Hepatocyte (in vitro differentiated cells): ENCODE measurements at regions not wholly inside any gene's neighbourhood (a gene's known extent, or its start where the extent isn't known, plus 50 kb on each side); places are given as distances from the start of the nearest gene placed in this dataset.

ENCODE experiments used
- DNase-seq: peaks from one replicate; pipeline ENCODE4 v3.0.0-alpha.2; 2016; ENCODE audit warnings: low spot score
- H2AFZ ChIP-seq: fragments of 200-600 bp; sonication (generic); 2 replicates; pipeline ENCODE4 v1.6.0; 2016; ENCODE audit warnings: antibody characterized with exemption, mild to moderate bottlenecking
- H3K27ac ChIP-seq: fragments of 200-600 bp; sonication (generic); 2 replicates; pipeline ENCODE4 v1.5.1; 2016; ENCODE audit warnings: mild to moderate bottlenecking
- H3K27me3 ChIP-seq: fragments of 200-600 bp; sonication (generic); 2 replicates; pipeline ENCODE4 v1.6.1; 2016
- H3K36me3 ChIP-seq: fragments of 200-600 bp; sonication (generic); replicated peaks from 2 replicates; pipeline ENCODE4 v1.5.1; 2016; ENCODE audit warnings: low read depth; ENCODE audit not compliant: insufficient read depth
- H3K4me1 ChIP-seq: fragments of 200-600 bp; sonication (generic); 2 replicates; pipeline ENCODE4 v1.5.1; 2016; ENCODE audit warnings: mild to moderate bottlenecking, moderate library complexity; ENCODE audit not compliant: insufficient read depth
- H3K4me2 ChIP-seq: fragments of 200-600 bp; sonication (generic); 2 replicates; pipeline ENCODE4 v1.6.0; 2016
- H3K4me3 ChIP-seq: fragments of 200-600 bp; sonication (generic); 2 replicates; pipeline ENCODE4 v1.5.1; 2016; ENCODE audit warnings: mild to moderate bottlenecking
- H3K79me2 ChIP-seq: fragments of 200-600 bp; sonication (generic); 2 replicates; pipeline ENCODE4 v1.6.0; 2017; ENCODE audit warnings: mild to moderate bottlenecking
- H3K9me2 ChIP-seq: fragments of 200-600 bp; sonication (generic); replicated peaks from 2 replicates; pipeline ENCODE4 v1.6.0; 2017; ENCODE audit warnings: mild to moderate bottlenecking; ENCODE audit not compliant: insufficient read depth
- H3K9me3 ChIP-seq: fragments of 200-600 bp; sonication (generic); 2 replicates; pipeline ENCODE4 v1.5.1; 2016; ENCODE audit warnings: low read depth, mild to moderate bottlenecking
- H4K20me1 ChIP-seq: fragments of 200-600 bp; sonication (generic); 2 replicates; pipeline ENCODE4 v1.6.0; 2016; ENCODE audit warnings: mild to moderate bottlenecking; ENCODE audit not compliant: insufficient read depth, poor library complexity, severe bottlenecking
- CTCF ChIP-seq: fragments of 200-600 bp; sonication (generic); IDR thresholded peaks from 2 replicates; pipeline ENCODE4 v1.5.1; 2016; ENCODE audit warnings: antibody characterized with exemption, mild to moderate bottlenecking; ENCODE audit not compliant: poor library complexity
- EZH2 ChIP-seq: fragments of 200-600 bp; sonication (generic); IDR thresholded peaks from 2 replicates; pipeline ENCODE4 v1.6.1; 2016; ENCODE audit warnings: antibody characterized with exemption, mild to moderate bottlenecking, borderline replicate concordance
- EZH2phosphoT487 ChIP-seq: fragments of 200-600 bp; sonication (generic); IDR thresholded peaks from one replicate; pipeline ENCODE4 v1.6.1; 2018; ENCODE audit warnings: antibody characterized with exemption, mild to moderate bottlenecking, low read depth, moderate library complexity; ENCODE audit not compliant: unreplicated experiment, severe bottlenecking
- WGBS: methylation state at CpG from one replicate; pipeline ENCODE4 v1.1.6; 2016; ENCODE audit warnings: low lambda C conversion rate; ENCODE audit errors: missing lambda C conversion rate; 5-methylcytosine and 5-hydroxymethylcytosine counted together

DNA sequence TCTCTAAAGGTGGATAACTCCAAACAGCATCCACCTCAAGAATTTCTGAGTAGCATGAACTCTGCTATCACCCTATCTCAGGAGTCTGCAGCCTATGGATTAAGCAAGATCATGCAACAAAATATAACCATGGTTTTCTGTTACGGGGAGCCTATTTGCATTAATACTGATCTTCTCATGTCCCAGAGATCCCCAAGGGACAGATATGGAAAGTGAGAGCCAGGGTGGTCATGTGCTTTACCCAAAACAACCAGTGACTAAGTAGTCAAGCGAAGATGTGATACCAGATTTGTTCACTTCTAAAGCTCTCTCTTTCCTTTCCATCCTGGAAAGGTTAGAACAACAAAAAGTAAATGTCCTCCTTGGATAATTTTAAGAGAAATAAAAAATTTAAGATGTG, 125.1 kb downstream of the PRRX1 start:
- no peak overlapping the region for H2AFZ ChIP-seq
- H3K4me3 ChIP-seq, result no peak overlapping the region
- H3K4me1 ChIP-seq, result no peaks in the 10 kb centered on the region
- no peak overlapping the region for H3K27ac ChIP-seq
- TF ChIP-seq EZH2 (no peak), CTCF (no peak), EZH2phosphoT487 (no peak)
- H3K9me3 ChIP-seq, result no peaks in the 10 kb centered on the region
- 95% methylated on average over 2 of the region's 2 CpGs for WGBS
- H4K20me1 ChIP-seq, result no peaks in the 10 kb centered on the region
- H3K27me3 ChIP-seq, result no peaks in the 10 kb centered on the region
- no peaks in the 10 kb centered on the region for H3K36me3 ChIP-seq
- H3K4me2 ChIP-seq, result no peak overlapping the region
- no peaks in the 10 kb centered on the region for H3K9me2 ChIP-seq
- no peaks in the 10 kb centered on the region for H3K79me2 ChIP-seq
- DNase-seq, result no peak

- Histone ChIP-seq H3K9me2 (no peaks in the 10 kb centered on the region), H2AFZ (no peak overlapping the region), H3K4me3 (no peak overlapping the region), H4K20me1 (no peaks in the 10 kb centered on the region), H3K4me2 (no peak overlapping the region), H3K27ac (peak overlapping the region; percentile 5), H3K9me3 (no peaks in the 10 kb centered on the region), H3K4me1 (no peaks in the 10 kb centered on the region), H3K27me3 (no peaks in the 10 kb centered on the region), H3K36me3 (no peaks in the 10 kb centered on the region), H3K79me2 (no peaks in the 10 kb centered on the region)
- DNase-seq, result no peak
- no peak for TF ChIP-seq EZH2
- TF ChIP-seq CTCF, result peak; percentile 27
- no peak for TF ChIP-seq EZH2phosphoT487
- WGBS, result 25% methylated on average over 2 of the region's 2 CpGs
Observed at GRCh38 chr1:170790175-170790574, 126.2 kb downstream of the PRRX1 start.

DNA sequence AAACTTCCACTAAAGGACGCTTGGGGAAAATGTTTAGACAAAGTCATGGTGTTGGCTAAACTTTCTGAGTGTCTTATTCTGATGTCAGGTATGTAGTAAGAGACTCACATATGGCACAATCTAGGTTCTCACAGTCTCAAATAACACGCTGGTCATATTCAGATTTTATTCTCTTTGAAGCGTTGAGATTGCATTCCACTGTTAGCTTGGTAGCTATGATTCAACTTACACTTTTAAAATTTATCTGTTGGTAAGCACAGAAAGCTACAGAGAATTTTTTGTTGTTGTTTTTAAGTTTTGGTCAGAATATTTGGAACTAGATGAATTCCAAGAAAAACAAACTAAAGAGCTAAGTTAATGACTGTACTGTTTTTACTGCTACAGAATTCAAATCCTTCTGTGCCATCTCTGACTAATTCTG, 126.7 kb downstream of the PRRX1 start:
- WGBS, result 65% methylated on average over 3 of the region's 3 CpGs
- no peak overlapping the region for H3K27ac ChIP-seq
- H3K79me2 ChIP-seq, result no peaks in the 10 kb centered on the region
- no peak overlapping the region for H2AFZ ChIP-seq
- H4K20me1 ChIP-seq, result no peaks in the 10 kb centered on the region
- H3K9me2 ChIP-seq, result no peaks in the 10 kb centered on the region
- H3K4me2 ChIP-seq, result no peak overlapping the region
- no peaks in the 10 kb centered on the region for H3K4me1 ChIP-seq
- H3K4me3 ChIP-seq, result no peak overlapping the region
- H3K36me3 ChIP-seq, result no peaks in the 10 kb centered on the region
- no peaks in the 10 kb centered on the region for H3K27me3 ChIP-seq
- DNase-seq, result no peak
- H3K9me3 ChIP-seq, result no peaks in the 10 kb centered on the region
- no peak for TF ChIP-seq CTCF
- TF ChIP-seq EZH2phosphoT487, result no peak
- no peak for TF ChIP-seq EZH2

DNA sequence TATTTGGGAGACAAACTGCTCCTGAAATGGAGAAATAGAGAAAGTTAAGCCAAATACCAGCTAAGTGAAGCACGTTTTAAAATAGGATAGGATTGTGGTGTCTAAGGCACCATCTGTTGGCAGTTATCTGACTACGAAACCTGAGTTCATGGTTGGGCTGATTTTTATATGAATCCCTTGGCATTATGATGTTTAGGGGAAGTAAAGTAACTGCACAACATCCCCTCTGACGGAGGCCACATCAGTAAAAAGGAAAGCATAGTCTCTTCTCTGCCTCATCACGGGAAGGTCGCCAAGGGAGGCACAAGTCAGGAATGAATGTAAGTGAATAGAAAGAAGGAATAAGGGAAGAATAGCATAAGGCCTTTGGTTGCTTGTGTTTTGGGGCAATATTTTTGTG, 128.0 kb downstream of the PRRX1 start:
- Histone ChIP-seq H3K36me3 (no peaks in the 10 kb centered on the region), H3K4me2 (no peak overlapping the region), H3K27ac (peak overlapping the region; percentile 35), H2AFZ (no peak overlapping the region), H3K4me1 (no peaks in the 10 kb centered on the region), H4K20me1 (no peaks in the 10 kb centered on the region), H3K4me3 (no peak overlapping the region), H3K79me2 (no peaks in the 10 kb centered on the region), H3K9me3 (no peaks in the 10 kb centered on the region), H3K9me2 (no peaks in the 10 kb centered on the region), H3K27me3 (no peaks in the 10 kb centered on the region)
- peak; percentile 26 for DNase-seq
- 63% methylated on average over 5 of the region's 5 CpGs for WGBS
- TF ChIP-seq EZH2phosphoT487 (no peak), EZH2 (no peak), CTCF (no peak)
